Calu3 (cell line): ENCODE measurements at regions not wholly inside any gene's neighbourhood (a gene's known extent, or its start where the extent isn't known, plus 50 kb on each side); places are given as distances from the start of the nearest gene placed in this dataset.

ENCODE experiments used
- BruUV-seq: library from RNA; stranded (reverse); fragments of 400-500 nt; replicated peaks from 2 replicates; lab custom pipeline; 2021; lab: Mats Ljungman, UMichigan
- CTCF ChIA-PET: fragments of 300-600 bp; sonication (Branson Sonifier 250); formaldehyde crosslinking; loops from one replicate; lab custom pipeline; 2022; ENCODE audit warnings: antibody characterized with exemption; lab: Charles Lee
- DNase-seq: peaks from one replicate; pipeline ENCODE4 v3.0.0; 2022
- H3K27ac Mint-ChIP-seq: one replicate; pipeline ENCODE4 v1.8.0; 2022; ENCODE audit warnings: mixed read lengths; ENCODE audit not compliant: unreplicated experiment
- H3K27me3 Mint-ChIP-seq: one replicate; pipeline ENCODE4 v1.8.0; 2022; ENCODE audit warnings: mixed read lengths; ENCODE audit not compliant: unreplicated experiment
- H3K36me3 Mint-ChIP-seq: one replicate; pipeline ENCODE4 v1.8.0; 2022; ENCODE audit warnings: mild to moderate bottlenecking, moderate library complexity, mixed read lengths; ENCODE audit not compliant: insufficient read depth, unreplicated experiment
- H3K4me1 Mint-ChIP-seq: one replicate; pipeline ENCODE4 v1.8.0; 2022; ENCODE audit warnings: mild to moderate bottlenecking, low read depth, mixed read lengths; ENCODE audit not compliant: unreplicated experiment
- H3K4me3 Mint-ChIP-seq: one replicate; pipeline ENCODE4 v1.8.0; 2022; ENCODE audit warnings: mild to moderate bottlenecking, low read depth, moderate library complexity, mixed read lengths; ENCODE audit not compliant: unreplicated experiment
- H3K9me3 Mint-ChIP-seq: one replicate; pipeline ENCODE4 v1.8.0; 2022; ENCODE audit warnings: low read depth, mixed read lengths; ENCODE audit not compliant: unreplicated experiment
- CTCF ChIP-seq: fragments of 200-600 bp; IDR thresholded peaks from one replicate; pipeline ENCODE4 v1.8.0; 2022; ENCODE audit warnings: antibody characterized with exemption; ENCODE audit not compliant: unreplicated experiment
- intact Hi-C: fragments of 100-400 bp; cut with micrococcal nuclease; formaldehyde crosslinking; loops from one replicate; pipeline ENCODE4 v1.10.0; 2022; ENCODE audit not compliant: unreplicated experiment

- H3K27ac Mint-ChIP-seq = no peak overlapping the region
- no peak for TF ChIP-seq CTCF
- H3K9me3 Mint-ChIP-seq = peaks cover 10% of the 10 kb centered on the region
Observed at GRCh38 chr2:7886666-7887065, 795.2 kb upstream of the ID2 start.

GRCh38 chr2:7887441-7887840, 794.4 kb upstream of the ID2 start:
- no TSS peak for BruUV-seq
- intact Hi-C loops = no loop called here
- no peak overlapping the region for H3K4me3 Mint-ChIP-seq
- no peaks in the 10 kb centered on the region for H3K36me3 Mint-ChIP-seq
- H3K27ac Mint-ChIP-seq = no peak overlapping the region
- TF ChIP-seq CTCF = no peak
- H3K4me1 Mint-ChIP-seq = peaks cover 19% of the 10 kb centered on the region
- peaks cover 6% of the 10 kb centered on the region for H3K9me3 Mint-ChIP-seq
- no peaks in the 10 kb centered on the region for H3K27me3 Mint-ChIP-seq
- CTCF ChIA-PET = no interaction called here
- no peak for DNase-seq

More at GRCh38 chr2:7886666-7887065, 795.2 kb upstream of the ID2 start:
- Mint-ChIP-seq H3K4me3 (no peak overlapping the region), H3K27me3 (no peaks in the 10 kb centered on the region), H3K36me3 (peaks cover 6% of the 10 kb centered on the region), H3K4me1 (peaks cover 26% of the 10 kb centered on the region)
- CTCF ChIA-PET = no interaction called here
- no TSS peak for BruUV-seq
- DNase-seq = peak; percentile 13
- intact Hi-C loops = no loop called here

GRCh38 chr2:7888876-7889275, 793.0 kb upstream of the ID2 start:
- Mint-ChIP-seq H3K27me3 (no peaks in the 10 kb centered on the region), H3K36me3 (no peaks in the 10 kb centered on the region), H3K27ac (no peak overlapping the region), H3K4me1 (peaks cover 18% of the 10 kb centered on the region), H3K9me3 (peaks cover 3% of the 10 kb centered on the region), H3K4me3 (no peak overlapping the region)
- no peak for DNase-seq
- CTCF ChIA-PET = no interaction called here
- intact Hi-C loops = no loop called here
- no TSS peak for BruUV-seq
- TF ChIP-seq CTCF = no peak

GRCh38 chr2:7891312-7891711, 790.5 kb upstream of the ID2 start:
- no peaks in the 10 kb centered on the region for H3K36me3 Mint-ChIP-seq
- no peaks in the 10 kb centered on the region for H3K27me3 Mint-ChIP-seq
- intact Hi-C loops = no loop called here
- peaks cover 13% of the 10 kb centered on the region for H3K4me1 Mint-ChIP-seq
- TF ChIP-seq CTCF = no peak
- no peak overlapping the region for H3K4me3 Mint-ChIP-seq
- DNase-seq = no peak
- BruUV-seq = no TSS peak
- H3K9me3 Mint-ChIP-seq = no peaks in the 10 kb centered on the region
- no peak overlapping the region for H3K27ac Mint-ChIP-seq
- CTCF ChIA-PET = no interaction called here
